ENCODE measurements at regions not wholly inside any gene's neighbourhood (a gene's known extent, or its start where the extent isn't known, plus 50 kb on each side); places are given as distances from the start of the nearest gene placed in this dataset.
A peak's percentile ranks its signal among the peaks of the same experiment; 100 is the strongest.
"Not testable (repeated sequence)": the region's sequence is repeated elsewhere in the genome, so short reads cannot be mapped to it uniquely, and the experiment has no call there.

DNA sequence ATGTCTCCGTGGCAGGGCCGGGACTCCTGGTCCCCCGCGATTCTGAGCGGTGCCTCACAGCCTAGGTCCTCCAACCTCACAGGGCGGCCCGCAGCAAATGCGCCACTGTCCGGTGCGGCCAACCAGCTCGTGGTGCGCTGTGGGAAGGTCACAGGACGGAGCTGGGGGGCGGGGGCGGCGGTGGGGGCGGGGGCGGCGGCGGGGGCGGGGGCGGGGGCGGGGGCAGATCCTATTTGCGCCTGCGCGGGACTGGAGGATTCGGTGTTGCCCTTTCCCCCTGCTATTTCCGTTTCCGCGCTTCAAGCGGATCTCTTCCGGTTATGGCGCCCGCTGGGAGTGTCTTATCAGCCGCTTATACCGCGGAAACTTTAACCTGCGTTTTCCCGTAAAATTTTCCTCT, 106.7 kb upstream of the SNRPN start:
- DNase-seq, result peak; percentile 79

DNA sequence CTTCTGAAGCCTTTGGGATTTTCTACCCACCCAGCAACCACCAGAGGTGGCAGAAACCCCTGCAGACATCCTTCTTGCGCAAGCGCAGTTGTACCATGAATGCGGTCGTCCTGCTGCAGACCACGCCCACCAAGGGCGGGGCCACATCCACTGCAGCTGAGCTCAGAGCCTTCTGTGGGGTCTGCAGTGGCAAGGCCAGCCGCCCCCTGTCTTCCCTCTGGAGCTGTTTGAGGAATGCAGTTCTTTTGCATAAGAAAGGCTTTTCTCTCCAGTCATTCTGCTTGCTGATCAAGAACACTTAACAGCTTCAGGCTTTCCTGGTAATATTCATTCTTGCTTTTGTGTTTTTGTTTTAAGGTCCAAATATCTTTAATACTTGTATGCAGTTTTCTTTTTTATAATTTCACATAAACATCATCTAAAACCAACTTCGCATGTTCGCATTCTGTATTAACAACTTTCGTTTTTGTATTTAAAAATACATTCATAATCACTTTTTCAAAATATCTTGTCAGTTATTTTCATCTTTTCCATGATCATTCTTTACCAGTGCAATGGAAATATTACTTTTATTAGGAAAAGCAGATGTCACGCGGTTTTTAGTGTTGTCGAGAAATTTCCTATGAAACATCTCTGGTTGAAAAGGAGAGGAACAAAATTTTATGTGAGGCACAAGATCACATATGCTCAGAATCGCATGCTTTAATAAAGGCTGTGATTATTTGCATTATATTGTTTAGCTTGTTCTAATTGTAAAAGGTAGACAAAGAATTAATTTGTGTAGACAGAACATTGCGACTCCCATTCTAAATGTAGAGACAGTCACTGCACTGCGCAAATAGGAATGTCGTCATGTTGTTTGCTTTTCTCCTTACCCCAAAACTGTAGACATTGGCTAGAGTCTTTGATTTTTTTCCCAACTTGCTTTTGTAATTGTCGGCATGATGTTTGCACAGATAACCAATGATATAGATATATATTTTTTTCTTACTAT, 98.1 kb upstream of the SNRPN start:
- no peak for DNase-seq

- DNase-seq, result no peak
Observed at GRCh38 chr15:24857763-24858162, 97.0 kb upstream of the SNRPN start.

- DNase-seq, result not testable (repeated sequence)
Observed at GRCh38 chr15:24858183-24858582, 96.6 kb upstream of the SNRPN start.

DNA sequence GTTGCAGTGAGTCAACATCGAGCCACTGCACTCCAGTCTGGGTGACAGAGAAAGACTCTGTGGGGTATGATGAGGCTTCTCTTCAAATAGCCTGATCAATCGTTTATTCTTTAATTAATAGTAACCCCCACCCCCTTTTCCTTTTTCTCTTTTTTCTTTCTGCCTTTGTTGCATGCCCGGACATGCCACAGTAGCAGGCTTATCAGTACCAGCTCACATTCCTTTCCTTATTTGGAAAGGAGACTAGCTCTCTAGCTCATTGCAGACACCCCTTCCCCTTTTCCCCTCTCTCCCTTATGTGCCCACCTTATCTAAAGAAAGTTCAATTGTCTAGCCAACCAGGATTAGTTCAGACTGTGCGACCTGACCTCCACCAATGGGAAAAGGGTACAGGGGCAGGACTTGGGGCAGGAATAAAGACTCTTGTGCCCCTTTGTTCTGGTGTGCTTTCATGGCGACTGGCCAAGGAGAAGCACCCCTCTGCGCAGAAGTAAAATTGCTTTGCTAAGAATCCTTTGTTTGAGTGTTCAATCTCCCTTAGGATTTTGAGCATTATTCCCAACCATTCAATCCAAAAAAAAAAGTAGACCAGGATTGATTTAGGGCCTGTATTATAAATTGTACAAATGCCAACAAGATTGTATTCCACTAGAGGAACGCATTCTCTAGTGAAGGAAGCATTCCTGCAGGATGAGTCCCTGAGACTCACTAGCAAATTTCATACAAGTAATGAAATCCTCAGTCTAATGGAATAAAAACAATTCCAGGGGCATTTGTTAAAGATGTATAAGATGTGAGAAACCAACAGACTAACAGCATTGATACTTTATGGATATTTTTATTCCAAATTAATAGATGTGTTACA, 95.8 kb upstream of the SNRPN start:
- no peak for DNase-seq

DNA sequence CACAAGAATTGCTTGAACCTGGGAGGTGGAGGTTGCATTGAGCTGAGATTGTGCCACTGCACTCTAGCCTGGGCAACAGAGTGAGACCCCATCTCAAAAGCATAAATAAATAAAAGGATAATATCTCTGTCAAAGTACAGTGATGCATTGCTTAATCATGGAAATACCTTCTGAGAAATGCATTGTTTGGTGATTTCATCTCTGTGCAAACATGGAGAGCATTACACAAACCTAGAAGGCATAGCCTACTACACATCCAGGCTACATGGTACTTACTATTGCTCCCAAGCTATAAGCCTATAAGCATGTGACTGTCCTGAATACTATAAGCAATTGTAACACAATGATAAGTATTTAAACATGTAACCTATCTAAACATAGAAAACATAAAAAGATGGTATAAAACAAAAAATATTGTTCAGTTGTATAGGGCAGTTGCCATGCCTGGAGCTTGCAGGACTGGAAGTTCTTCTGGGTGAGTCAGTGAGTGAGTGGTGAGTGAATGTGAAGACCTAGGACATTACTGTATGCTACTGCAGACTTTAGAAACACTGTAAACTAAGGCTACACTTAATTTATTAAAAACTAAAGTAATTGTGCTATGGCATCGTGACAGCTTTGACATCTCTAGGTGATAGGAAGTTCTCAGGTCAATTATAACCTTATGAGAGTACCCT, 93.6 kb upstream of the SNRPN start:
- no peak for DNase-seq

GRCh38 chr15:24862726-24863521, 91.9 kb upstream of the SNRPN start:
- DNase-seq, result no peak

DNA sequence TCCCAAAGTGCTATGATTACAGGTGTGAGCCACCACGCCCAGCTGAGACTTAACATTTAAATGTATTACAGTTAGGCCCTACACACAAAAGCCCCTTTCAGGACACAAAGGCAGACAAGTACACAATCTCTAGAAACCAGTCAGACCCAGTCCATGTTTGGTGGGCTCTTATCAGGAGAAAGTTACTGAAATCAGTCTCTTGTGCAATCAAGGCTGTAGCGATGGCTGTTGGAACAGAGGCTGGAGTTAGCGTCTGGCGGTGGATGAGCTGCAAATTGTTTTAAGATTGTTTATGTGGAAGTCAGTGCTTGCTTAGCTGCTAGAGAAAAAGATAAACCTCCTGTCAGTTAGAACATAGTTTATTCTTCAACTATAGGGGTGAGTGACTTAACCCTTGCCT, 89.5 kb upstream of the SNRPN start:
- no peak for DNase-seq

DNA sequence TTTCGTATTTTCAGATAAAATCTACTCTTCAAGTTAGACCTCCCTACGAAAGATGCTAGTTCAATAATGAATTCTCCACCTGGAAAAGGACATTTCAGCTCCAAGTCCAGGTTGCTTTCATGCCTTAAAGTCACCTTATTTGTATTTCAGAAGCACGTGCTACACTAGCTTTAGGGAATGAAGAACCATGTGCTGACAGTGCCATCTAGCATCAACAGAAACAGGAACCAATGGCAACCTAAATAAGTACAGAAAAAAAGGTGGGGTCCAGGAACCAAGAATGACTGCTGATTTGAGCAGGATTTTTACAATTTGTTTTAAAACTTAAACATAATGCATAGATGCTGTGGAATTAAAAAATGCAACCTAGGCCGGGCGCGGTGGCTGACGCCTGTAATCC, 77.6 kb upstream of the SNRPN start:
- DNase-seq, result no peak

- peak; percentile 84 for DNase-seq
Observed at GRCh38 chr15:24878153-24878552, 76.6 kb upstream of the SNRPN start.

GRCh38 chr15:24879492-24879891, 75.3 kb upstream of the SNRPN start:
- no peak for DNase-seq

DNA sequence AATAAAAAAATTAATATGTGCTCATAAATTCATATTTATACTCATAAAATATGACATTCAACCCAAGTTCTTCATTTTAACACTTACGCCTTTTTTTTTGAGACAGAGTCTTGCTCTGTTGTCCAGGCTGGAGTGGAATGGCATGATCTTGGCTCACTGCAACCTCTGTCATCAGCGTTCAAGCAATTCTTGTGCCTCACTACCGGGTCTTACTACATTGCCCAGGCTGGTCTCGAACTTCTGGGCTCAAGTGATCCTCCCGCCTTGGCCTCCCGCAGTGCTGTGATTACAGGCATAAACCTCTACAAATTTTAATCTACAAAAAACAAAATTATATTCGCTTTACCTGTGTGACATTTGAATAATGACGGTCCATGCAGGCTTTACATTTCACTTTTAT, 74.1 kb upstream of the SNRPN start:
- no peak for DNase-seq

GRCh38 chr15:24886538-24886937, 68.2 kb upstream of the SNRPN start:
- DNase-seq, result no peak

DNA sequence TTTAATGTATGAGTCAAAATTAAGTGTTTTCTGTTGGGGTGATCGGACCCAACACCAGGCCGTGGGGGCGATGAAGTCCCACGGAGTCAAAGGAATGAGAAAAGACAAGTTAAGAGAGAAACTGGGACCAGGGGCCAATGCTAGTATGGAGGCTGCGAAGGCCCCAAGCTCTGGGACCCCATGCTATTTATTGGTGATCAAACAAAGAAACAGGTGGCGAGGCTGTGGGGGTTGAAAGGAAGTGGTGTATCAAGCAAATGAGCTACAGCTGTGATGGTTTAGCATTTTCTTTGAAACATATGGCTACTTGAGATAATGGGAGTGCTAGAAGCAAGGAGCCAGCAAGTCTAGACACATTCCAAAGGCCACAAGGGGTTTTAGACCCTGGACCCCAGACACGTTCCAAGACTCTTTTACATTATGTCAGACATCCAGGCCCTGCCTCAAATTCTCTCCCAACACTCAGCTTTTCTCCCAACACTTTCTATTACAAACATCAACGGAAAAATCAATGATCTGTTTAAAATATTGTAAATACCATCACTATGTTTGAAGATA, 56.0 kb upstream of the SNRPN start:
- peak; percentile 89 for DNase-seq

- no peak for DNase-seq
Observed at GRCh38 chr15:24899367-24899766, 55.4 kb upstream of the SNRPN start.

GRCh38 chr15:24899795-24900194, 55.0 kb upstream of the SNRPN start:
- DNase-seq, result no peak

- no peak for DNase-seq
Observed at GRCh38 chr15:24901409-24901808, 53.4 kb upstream of the SNRPN start.

Measured in NCI-H2171 treated with DMSO at 0.1 percent for 48 hours (cell line).